Mucosa of stomach (tissue), 1 donor: ENCODE measurements at regions not wholly inside any gene's neighbourhood (a gene's known extent, or its start where the extent isn't known, plus 50 kb on each side); places are given as distances from the start of the nearest gene placed in this dataset.

Experiments used
- H3K27me3 ChIP-seq: one replicate; pipeline ENCODE4 v1.7.0; 2013; ENCODE audit warnings: mild to moderate bottlenecking, low read length; ENCODE audit not compliant: control insufficient read depth, insufficient read depth
- H3K36me3 ChIP-seq: one replicate; pipeline ENCODE4 v1.7.0; 2013; ENCODE audit warnings: low read length; ENCODE audit not compliant: control insufficient read depth, insufficient read depth
- H3K4me1 ChIP-seq: one replicate; pipeline ENCODE4 v1.7.0; 2013; ENCODE audit warnings: mild to moderate bottlenecking, low read length; ENCODE audit not compliant: control insufficient read depth, insufficient read depth
- H3K4me3 ChIP-seq: one replicate; pipeline ENCODE4 v1.7.0; 2013; ENCODE audit warnings: low read length
- H3K9ac ChIP-seq: one replicate; pipeline ENCODE4 v1.7.0; 2013; ENCODE audit warnings: mild to moderate bottlenecking, low read length, moderate library complexity
- H3K9me3 ChIP-seq: one replicate; pipeline ENCODE4 v1.7.0; 2013; ENCODE audit warnings: mild to moderate bottlenecking, low read length, moderate library complexity; ENCODE audit not compliant: control insufficient read depth
- donor health status: Pancreatic carcinoma.

- Histone ChIP-seq H3K9me3 (no peaks in the 10 kb centered on the region), H3K4me3 (no peak overlapping the region), H3K4me1 (no peaks in the 10 kb centered on the region), H3K27me3 (peaks cover 30% of the 10 kb centered on the region), H3K9ac (no peak overlapping the region), H3K36me3 (no peaks in the 10 kb centered on the region)
Observed at GRCh38 chr17:79385962-79386563, 224.8 kb downstream of the RBFOX3 start.

- no peaks in the 10 kb centered on the region for H3K4me1 ChIP-seq
- no peaks in the 10 kb centered on the region for H3K9me3 ChIP-seq
- H3K4me3 ChIP-seq, result no peak overlapping the region
- no peaks in the 10 kb centered on the region for H3K36me3 ChIP-seq
- no peak overlapping the region for H3K9ac ChIP-seq
- peaks cover 7% of the 10 kb centered on the region for H3K27me3 ChIP-seq
Observed at GRCh38 chr17:79382313-79382712, 228.5 kb downstream of the RBFOX3 start.

GRCh38 chr17:79379700-79380445 is 231.0 kb downstream of the RBFOX3 start:
- no peak overlapping the region for H3K4me3 ChIP-seq
- no peaks in the 10 kb centered on the region for H3K36me3 ChIP-seq
- no peak overlapping the region for H3K9ac ChIP-seq
- no peaks in the 10 kb centered on the region for H3K9me3 ChIP-seq
- no peaks in the 10 kb centered on the region for H3K4me1 ChIP-seq
- H3K27me3 ChIP-seq, result peaks cover 8% of the 10 kb centered on the region

GRCh38 chr17:79377230-79377786 is 233.5 kb downstream of the RBFOX3 start:
- Histone ChIP-seq H3K4me3 (no peak overlapping the region), H3K9ac (no peak overlapping the region), H3K36me3 (no peaks in the 10 kb centered on the region), H3K4me1 (no peaks in the 10 kb centered on the region), H3K9me3 (no peaks in the 10 kb centered on the region), H3K27me3 (peaks cover 11% of the 10 kb centered on the region)

- Histone ChIP-seq H3K36me3 (no peaks in the 10 kb centered on the region), H3K9ac (no peak overlapping the region), H3K4me3 (no peak overlapping the region), H3K4me1 (no peaks in the 10 kb centered on the region), H3K27me3 (peaks cover 17% of the 10 kb centered on the region), H3K9me3 (no peaks in the 10 kb centered on the region)
Observed at GRCh38 chr17:79374807-79375206, 236.0 kb downstream of the RBFOX3 start.

GRCh38 chr17:79374087-79374689 is 236.7 kb downstream of the RBFOX3 start:
- H3K4me1 ChIP-seq, result no peaks in the 10 kb centered on the region
- no peaks in the 10 kb centered on the region for H3K9me3 ChIP-seq
- no peak overlapping the region for H3K9ac ChIP-seq
- no peak overlapping the region for H3K4me3 ChIP-seq
- H3K27me3 ChIP-seq, result peaks cover 17% of the 10 kb centered on the region
- H3K36me3 ChIP-seq, result no peaks in the 10 kb centered on the region

GRCh38 chr17:79372470-79373238 is 238.2 kb downstream of the RBFOX3 start:
- Histone ChIP-seq H3K4me3 (no peak overlapping the region), H3K9me3 (no peaks in the 10 kb centered on the region), H3K27me3 (peaks cover 17% of the 10 kb centered on the region), H3K36me3 (no peaks in the 10 kb centered on the region), H3K9ac (no peak overlapping the region), H3K4me1 (no peaks in the 10 kb centered on the region)

- H3K27me3 ChIP-seq, result peaks cover 17% of the 10 kb centered on the region
- H3K4me3 ChIP-seq, result no peak overlapping the region
- H3K9me3 ChIP-seq, result no peaks in the 10 kb centered on the region
- H3K36me3 ChIP-seq, result no peaks in the 10 kb centered on the region
- no peak overlapping the region for H3K9ac ChIP-seq
- H3K4me1 ChIP-seq, result no peaks in the 10 kb centered on the region
Observed at GRCh38 chr17:79371984-79372383, 238.9 kb downstream of the RBFOX3 start.

- H3K27me3 ChIP-seq, result peaks cover 13% of the 10 kb centered on the region
- no peaks in the 10 kb centered on the region for H3K4me1 ChIP-seq
- H3K9me3 ChIP-seq, result no peaks in the 10 kb centered on the region
- no peak overlapping the region for H3K9ac ChIP-seq
- no peak overlapping the region for H3K4me3 ChIP-seq
- H3K36me3 ChIP-seq, result no peaks in the 10 kb centered on the region
Observed at GRCh38 chr17:79370594-79370993, 240.3 kb downstream of the RBFOX3 start.

- no peak overlapping the region for H3K4me3 ChIP-seq
- H3K4me1 ChIP-seq, result no peaks in the 10 kb centered on the region
- H3K9ac ChIP-seq, result no peak overlapping the region
- peaks cover 13% of the 10 kb centered on the region for H3K27me3 ChIP-seq
- H3K36me3 ChIP-seq, result no peaks in the 10 kb centered on the region
- H3K9me3 ChIP-seq, result no peaks in the 10 kb centered on the region
Observed at GRCh38 chr17:79370126-79370525, 240.7 kb downstream of the RBFOX3 start.

GRCh38 chr17:79369532-79369931 is 241.3 kb downstream of the RBFOX3 start:
- H3K27me3 ChIP-seq, result peaks cover 13% of the 10 kb centered on the region

More at GRCh38 chr17:79369532-79369931, 241.3 kb downstream of the RBFOX3 start:
- Histone ChIP-seq H3K4me3 (no peak overlapping the region), H3K9ac (no peak overlapping the region), H3K4me1 (no peaks in the 10 kb centered on the region), H3K36me3 (no peaks in the 10 kb centered on the region), H3K9me3 (no peaks in the 10 kb centered on the region)
